PC-3 (cell line): ENCODE measurements at regions not wholly inside any gene's neighbourhood (a gene's known extent, or its start where the extent isn't known, plus 50 kb on each side); places are given as distances from the start of the nearest gene placed in this dataset.
A peak's percentile ranks its signal among the peaks of the same experiment; 100 is the strongest.

Experiments used
- ATAC-seq: fragments of 200-7000 bp; cut with Tn5 transposase; 2 replicates; pipeline ENCODE4 v1.9.1; 2020; ENCODE audit warnings: mild to moderate bottlenecking, moderate library complexity
- BruUV-seq: library from RNA; stranded (reverse); fragments of 400-500 nt; replicated peaks from 2 replicates; lab custom pipeline; 2021; lab: Mats Ljungman, UMichigan
- CTCF ChIA-PET: fragments of 300-600 bp; sonication (Branson Sonifier 250); formaldehyde crosslinking; loops from one replicate; lab custom pipeline; 2022; ENCODE audit warnings: antibody characterized with exemption; lab: Charles Lee
- POLR2A ChIA-PET: fragments of 300-600 bp; sonication (Branson Sonifier 250); formaldehyde crosslinking; loops from one replicate; lab custom pipeline; 2022; ENCODE audit warnings: antibody characterized with exemption; ENCODE audit not compliant: unreplicated experiment; lab: Charles Lee
- DNase-seq: peaks from one replicate; pipeline ENCODE4 v3.0.0-alpha.2; 2015
- H2AFZ ChIP-seq: fragments of 300-600 bp; sonication (generic); 2 replicates; pipeline ENCODE4 v1.6.0; 2016; ENCODE audit warnings: antibody characterized with exemption, low read length
- H3F3A ChIP-seq: fragments of 300-600 bp; sonication (generic); one replicate; pipeline ENCODE4 v1.6.0; 2017; ENCODE audit warnings: antibody characterized with exemption, low read length, control low read depth, mild to moderate bottlenecking; ENCODE audit not compliant: unreplicated experiment
- H3K27ac ChIP-seq: fragments of 300-600 bp; sonication (generic); 2 replicates; pipeline ENCODE4 v1.5.1; 2016; ENCODE audit warnings: mild to moderate bottlenecking, low read length
- H3K27me3 ChIP-seq: fragments of 300-600 bp; sonication (generic); 2 replicates; pipeline ENCODE4 v1.6.1; 2016; ENCODE audit warnings: low read length, mixed read lengths
- H3K36me3 ChIP-seq: fragments of 300-600 bp; sonication (generic); 2 replicates; pipeline ENCODE4 v1.6.1; 2016; ENCODE audit warnings: low read depth, mixed run types, low read length, mixed read lengths
- H3K4me1 ChIP-seq: fragments of 300-600 bp; sonication (generic); 2 replicates; pipeline ENCODE4 v1.5.1; 2016; ENCODE audit warnings: low read length; ENCODE audit not compliant: insufficient read depth
- H3K4me2 ChIP-seq: fragments of 300-600 bp; sonication (generic); 2 replicates; pipeline ENCODE4 v1.6.0; 2016; ENCODE audit warnings: low read length
- H3K4me3 ChIP-seq: fragments of 300-600 bp; sonication (generic); 2 replicates; pipeline ENCODE4 v1.5.1; 2016; ENCODE audit warnings: mild to moderate bottlenecking, low read length, mixed read lengths
- H3K79me2 ChIP-seq: fragments of 300-600 bp; sonication (generic); 2 replicates; pipeline ENCODE4 v1.6.1; 2017; ENCODE audit warnings: low read length, mixed read lengths
- H3K9ac ChIP-seq: fragments of 300-600 bp; sonication (generic); 2 replicates; pipeline ENCODE4 v1.6.0; 2016; ENCODE audit warnings: mild to moderate bottlenecking, low read length
- H3K9me2 ChIP-seq: fragments of 300-600 bp; sonication (generic); replicated peaks from 2 replicates; pipeline ENCODE4 v1.6.1; 2016; ENCODE audit warnings: mixed run types, low read length, mixed read lengths
- H3K9me3 ChIP-seq: fragments of 300-600 bp; sonication (generic); 2 replicates; pipeline ENCODE4 v1.6.1; 2016; ENCODE audit warnings: low read length, mixed read lengths
- H4K20me1 ChIP-seq: fragments of 300-600 bp; sonication (generic); 2 replicates; pipeline ENCODE4 v1.6.1; 2016; ENCODE audit warnings: low read length, mixed read lengths
- CTCF ChIP-seq: fragments of 300-600 bp; sonication (generic); conservative IDR thresholded peaks from 2 replicates; pipeline ENCODE4 v1.5.1; 2017; ENCODE audit warnings: antibody characterized with exemption, low read depth, mild to moderate bottlenecking, low read length
- EZH2 ChIP-seq: fragments of 300-600 bp; sonication (generic); IDR thresholded peaks from one replicate; pipeline ENCODE4 v1.6.1; 2017; ENCODE audit warnings: antibody characterized with exemption, mild to moderate bottlenecking, low read length; ENCODE audit not compliant: unreplicated experiment
- EZH2phosphoT487 ChIP-seq: fragments of 300-600 bp; sonication (generic); IDR thresholded peaks from 2 replicates; pipeline ENCODE4 v1.6.1; 2018; ENCODE audit warnings: mild to moderate bottlenecking, antibody characterized with exemption, low read length, borderline replicate concordance
- intact Hi-C: fragments of 100-400 bp; cut with micrococcal nuclease; formaldehyde crosslinking; loops from 2 replicates; pipeline ENCODE4 v1.9.0; 2023

GRCh38 chr18:6646801-6647200 is 82.7 kb upstream of the ARHGAP28 start:
- Histone ChIP-seq H3K9me2 (no peaks in the 10 kb centered on the region), H3K4me3 (no peak overlapping the region), H3K27me3 (no peaks in the 10 kb centered on the region), H3K36me3 (no peaks in the 10 kb centered on the region), H3K27ac (no peak overlapping the region), H3K4me1 (no peaks in the 10 kb centered on the region), H3F3A (no peaks in the 10 kb centered on the region), H3K9ac (no peak overlapping the region), H3K79me2 (no peaks in the 10 kb centered on the region), H2AFZ (no peak overlapping the region), H3K4me2 (no peak overlapping the region), H3K9me3 (no peaks in the 10 kb centered on the region), H4K20me1 (no peaks in the 10 kb centered on the region)
- POLR2A ChIA-PET: interaction anchor here (0.6 kb wide), 1 partner anchor 10 kb away, joined by 3 read pairs; no protein-coding TSS in a partner anchor
- TF ChIP-seq CTCF: no peak
- TF ChIP-seq EZH2phosphoT487: no peak
- TF ChIP-seq EZH2: no peak
- ATAC-seq (no peak), DNase-seq (no peak)
- intact Hi-C loops: no loop called here
- BruUV-seq: no TSS peak
- CTCF ChIA-PET: no interaction called here

GRCh38 chr18:6648581-6648980 is 80.9 kb upstream of the ARHGAP28 start:
- Histone ChIP-seq H3F3A (no peaks in the 10 kb centered on the region), H3K9ac (no peak overlapping the region), H3K4me1 (no peaks in the 10 kb centered on the region), H3K4me3 (no peak overlapping the region), H3K4me2 (no peak overlapping the region), H3K27me3 (no peaks in the 10 kb centered on the region), H3K79me2 (no peaks in the 10 kb centered on the region), H3K9me2 (no peaks in the 10 kb centered on the region), H3K36me3 (no peaks in the 10 kb centered on the region), H4K20me1 (no peaks in the 10 kb centered on the region), H2AFZ (no peak overlapping the region), H3K9me3 (no peaks in the 10 kb centered on the region), H3K27ac (no peak overlapping the region)
- ATAC-seq (peak; percentile 59), DNase-seq (peak; percentile 13)
- POLR2A ChIA-PET: interaction anchor here (0.6 to 0.7 kb wide), 2 partner anchors 97 to 1516 kb away, joined by 3 read pairs; no protein-coding TSS in a partner anchor
- intact Hi-C loops: no loop called here
- BruUV-seq: no TSS peak
- TF ChIP-seq CTCF (no peak), EZH2 (no peak), EZH2phosphoT487 (no peak)
- CTCF ChIA-PET: no interaction called here

- TF ChIP-seq CTCF (no peak), EZH2 (no peak), EZH2phosphoT487 (no peak)
- BruUV-seq: no TSS peak
- DNase-seq (no peak), ATAC-seq (no peak)
- Histone ChIP-seq H3K9me2 (no peaks in the 10 kb centered on the region), H3K36me3 (no peaks in the 10 kb centered on the region), H3K9ac (no peak overlapping the region), H3K9me3 (no peaks in the 10 kb centered on the region), H3K79me2 (no peaks in the 10 kb centered on the region), H3K4me2 (no peak overlapping the region), H3K4me3 (no peak overlapping the region), H3K4me1 (no peaks in the 10 kb centered on the region), H4K20me1 (no peaks in the 10 kb centered on the region), H3K27ac (no peak overlapping the region), H3F3A (no peaks in the 10 kb centered on the region), H2AFZ (no peak overlapping the region), H3K27me3 (no peaks in the 10 kb centered on the region)
- ChIA-PET CTCF (no interaction called here), POLR2A (no interaction called here)
- intact Hi-C loops: no loop called here
These were observed 79.9 kb upstream of the ARHGAP28 start for GRCh38 chr18:6649421-6650126.
